ENCODE measurements at regions not wholly inside any gene's neighbourhood (a gene's known extent, or its start where the extent isn't known, plus 50 kb on each side); places are given as distances from the start of the nearest gene placed in this dataset.

DNA sequence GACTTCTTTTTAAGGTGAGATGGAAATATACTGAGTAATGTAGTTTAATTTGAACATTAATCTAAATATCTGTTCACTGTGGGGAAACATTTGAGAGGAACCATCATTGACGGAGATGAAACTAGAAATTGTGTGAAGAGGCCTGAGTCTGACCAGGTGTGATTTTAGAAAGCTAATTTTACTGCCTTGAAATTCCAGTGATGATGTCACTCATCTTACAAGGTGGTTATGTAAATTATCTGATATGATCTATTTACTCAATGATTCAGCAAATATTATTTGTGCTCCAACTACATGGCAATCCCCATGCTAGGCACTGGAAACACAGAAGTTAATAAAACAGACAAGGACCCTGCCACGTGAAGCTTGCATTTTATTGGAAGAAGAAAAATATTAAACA, 435.7 kb upstream of the DCN start:
- TF ChIP-seq, protein P1, sequence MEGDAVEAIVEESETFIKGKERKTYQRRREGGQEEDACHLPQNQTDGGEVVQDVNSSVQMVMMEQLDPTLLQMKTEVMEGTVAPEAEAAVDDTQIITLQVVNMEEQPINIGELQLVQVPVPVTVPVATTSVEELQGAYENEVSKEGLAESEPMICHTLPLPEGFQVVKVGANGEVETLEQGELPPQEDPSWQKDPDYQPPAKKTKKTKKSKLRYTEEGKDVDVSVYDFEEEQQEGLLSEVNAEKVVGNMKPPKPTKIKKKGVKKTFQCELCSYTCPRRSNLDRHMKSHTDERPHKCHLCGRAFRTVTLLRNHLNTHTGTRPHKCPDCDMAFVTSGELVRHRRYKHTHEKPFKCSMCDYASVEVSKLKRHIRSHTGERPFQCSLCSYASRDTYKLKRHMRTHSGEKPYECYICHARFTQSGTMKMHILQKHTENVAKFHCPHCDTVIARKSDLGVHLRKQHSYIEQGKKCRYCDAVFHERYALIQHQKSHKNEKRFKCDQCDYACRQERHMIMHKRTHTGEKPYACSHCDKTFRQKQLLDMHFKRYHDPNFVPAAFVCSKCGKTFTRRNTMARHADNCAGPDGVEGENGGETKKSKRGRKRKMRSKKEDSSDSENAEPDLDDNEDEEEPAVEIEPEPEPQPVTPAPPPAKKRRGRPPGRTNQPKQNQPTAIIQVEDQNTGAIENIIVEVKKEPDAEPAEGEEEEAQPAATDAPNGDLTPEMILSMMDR (conservative IDR thresholded peaks at IDR 0.05; ENCODE audit: low read length), result no peak
- TF ChIP-seq EZH2phosphoT487 (IDR thresholded peaks at IDR 0.05; ENCODE audit: borderline replicate concordance, low read depth, low read length), result no peak
